ENCODE measurements at regions not wholly inside any gene's neighbourhood (a gene's known extent, or its start where the extent isn't known, plus 50 kb on each side); places are given as distances from the start of the nearest gene placed in this dataset.
"Not testable (repeated sequence)": the region's sequence is repeated elsewhere in the genome, so short reads cannot be mapped to it uniquely, and the experiment has no call there.

- no peak for DNase-seq (ENCODE audit: low spot score)
These were observed 50.6 kb upstream of the COG2 start for GRCh38 chr1:230591678-230592077.

GRCh38 chr1:230589951-230590350, 52.3 kb upstream of the COG2 start:
- DNase-seq (ENCODE audit: low spot score) = no peak

- no peak for DNase-seq (ENCODE audit: low spot score)
These were observed 53.9 kb upstream of the COG2 start for GRCh38 chr1:230588323-230588746.

- no peak for DNase-seq (ENCODE audit: low spot score)
These were observed 55.2 kb upstream of the COG2 start for GRCh38 chr1:230587061-230587460.

- DNase-seq (ENCODE audit: low spot score) = no peak
These were observed 57.6 kb upstream of the COG2 start for GRCh38 chr1:230584660-230585059.

GRCh38 chr1:230581446-230582079, 60.7 kb upstream of the COG2 start:
- DNase-seq (ENCODE audit: low spot score) = no peak

GRCh38 chr1:230578616-230579015, 63.7 kb upstream of the COG2 start:
- DNase-seq (ENCODE audit: low spot score) = peak; percentile 64

- DNase-seq (ENCODE audit: low spot score) = no peak
These were observed 64.7 kb upstream of the COG2 start for GRCh38 chr1:230577537-230577936.

- peak; percentile 75 for DNase-seq (ENCODE audit: low spot score)
These were observed 66.3 kb upstream of the COG2 start for GRCh38 chr1:230575886-230576500.

GRCh38 chr1:230574502-230574901, 67.8 kb upstream of the COG2 start:
- no peak for DNase-seq (ENCODE audit: low spot score)

GRCh38 chr1:230573658-230574057, 68.6 kb upstream of the COG2 start:
- no peak for DNase-seq (ENCODE audit: low spot score)

GRCh38 chr1:230572121-230573105, 69.9 kb upstream of the COG2 start:
- DNase-seq (ENCODE audit: low spot score) = no peak

GRCh38 chr1:230570724-230571360, 71.4 kb upstream of the COG2 start:
- no peak for DNase-seq (ENCODE audit: low spot score)

- no peak for DNase-seq (ENCODE audit: low spot score)
These were observed 73.1 kb upstream of the COG2 start for GRCh38 chr1:230569201-230569600.

GRCh38 chr1:230568676-230569075, 73.6 kb upstream of the COG2 start:
- no peak for DNase-seq (ENCODE audit: low spot score)

- DNase-seq (ENCODE audit: low spot score) = no peak
These were observed 74.3 kb upstream of the COG2 start for GRCh38 chr1:230568008-230568407.

- DNase-seq (ENCODE audit: low spot score) = no peak
These were observed 75.1 kb upstream of the COG2 start for GRCh38 chr1:230567221-230567575.

- DNase-seq (ENCODE audit: low spot score) = not testable (repeated sequence)
These were observed 75.6 kb upstream of the COG2 start for GRCh38 chr1:230566532-230567220.

GRCh38 chr1:230565141-230565540, 77.1 kb upstream of the COG2 start:
- no peak for DNase-seq (ENCODE audit: low spot score)

GRCh38 chr1:230563591-230563990, 78.7 kb upstream of the COG2 start:
- no peak for DNase-seq (ENCODE audit: low spot score)

- DNase-seq (ENCODE audit: low spot score) = no peak
These were observed 80.7 kb upstream of the COG2 start for GRCh38 chr1:230561570-230561969.

GRCh38 chr1:230558324-230558723, 84.0 kb upstream of the COG2 start:
- no peak for DNase-seq (ENCODE audit: low spot score)

Measured in hematopoietic multipotent progenitor cell treated with erythropoietin and hydrocortisone succinate and interleukin-3 and kit ligand, for 15 days (in vitro differentiated cells).